ENCODE measurements at regions not wholly inside any gene's neighbourhood (a gene's known extent, or its start where the extent isn't known, plus 50 kb on each side); places are given as distances from the start of the nearest gene placed in this dataset.

DNA sequence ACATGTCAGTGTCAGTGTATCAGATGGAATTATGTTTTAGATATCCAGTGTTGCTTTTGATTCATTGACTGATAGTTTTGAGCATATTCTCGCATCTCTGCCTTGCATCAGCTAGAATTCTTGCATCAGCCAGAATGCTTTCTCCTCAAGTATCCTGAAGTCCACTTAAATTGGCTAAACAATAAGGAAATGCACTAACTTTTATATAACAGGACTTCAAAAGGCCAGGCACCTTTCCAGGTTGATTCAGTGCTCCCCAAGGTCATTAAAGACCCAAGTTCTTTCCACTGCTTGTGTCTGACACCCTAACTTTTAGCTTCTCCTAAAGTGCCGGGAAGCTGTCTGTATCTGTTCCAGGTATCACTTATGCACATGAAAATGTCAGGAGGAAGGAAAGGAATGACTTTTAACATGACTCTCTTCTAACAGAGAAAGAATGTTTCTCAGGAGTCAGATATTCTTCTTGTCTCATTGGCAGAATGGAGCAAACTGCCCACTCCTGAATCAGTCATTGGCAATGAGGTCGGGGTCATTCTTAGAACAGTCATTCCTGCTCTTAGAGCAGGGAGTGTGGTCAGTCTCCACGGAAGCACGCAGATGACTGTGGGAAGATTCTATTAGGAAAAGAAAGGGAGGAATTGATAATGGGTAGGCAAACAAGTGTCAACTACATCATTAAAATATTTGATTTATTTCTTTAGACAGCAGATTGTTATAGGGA is 92.9 kb upstream of the TLL1 start:
- DNase-seq = no peak
- Mint-ChIP-seq H3K36me3 (no peaks in the 10 kb centered on the region), H3K9me3 (no peaks in the 10 kb centered on the region), H3K27ac (no peak overlapping the region), H3K27me3 (no peaks in the 10 kb centered on the region), H3K4me1 (ENCODE audit: low read depth) (no peaks in the 10 kb centered on the region), H3K4me3 (no peak overlapping the region)
- ChIA-PET CTCF (no interaction called here), POLR2A (no interaction called here)
- intact Hi-C loops (cut with micrococcal nuclease) = no loop called here

- no peak overlapping the region for H3K27ac Mint-ChIP-seq
- CTCF ChIA-PET = no interaction called here
- no peak overlapping the region for H3K4me3 Mint-ChIP-seq
- intact Hi-C loops (cut with micrococcal nuclease) = no loop called here
- H3K27me3 Mint-ChIP-seq = no peaks in the 10 kb centered on the region
- POLR2A ChIA-PET = no interaction called here
- no peaks in the 10 kb centered on the region for H3K36me3 Mint-ChIP-seq
- no peaks in the 10 kb centered on the region for H3K9me3 Mint-ChIP-seq
- no peak for DNase-seq
- no peaks in the 10 kb centered on the region for H3K4me1 Mint-ChIP-seq (ENCODE audit: low read depth)
Observed at GRCh38 chr4:165780735-165781134, 92.3 kb upstream of the TLL1 start.

DNA sequence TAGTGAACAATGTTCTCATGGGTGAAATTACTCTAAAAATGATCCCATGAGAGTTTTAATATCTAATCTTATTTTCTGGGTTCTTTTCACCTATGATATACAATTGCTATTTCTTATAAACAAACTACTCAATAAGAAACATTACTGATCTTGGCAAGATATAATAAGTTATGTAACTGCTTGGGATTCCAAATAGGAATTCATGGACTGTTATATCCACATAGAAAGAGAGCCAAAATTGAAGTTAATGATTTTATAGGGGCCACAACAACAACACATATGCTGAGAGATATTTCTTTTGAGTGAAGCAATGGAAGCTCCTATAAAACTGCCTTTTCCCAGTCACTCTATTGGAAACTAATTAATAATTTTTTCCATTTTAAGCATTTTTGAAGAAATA is 90.4 kb upstream of the TLL1 start:
- ChIA-PET POLR2A (no interaction called here), CTCF (no interaction called here)
- no peaks in the 10 kb centered on the region for H3K4me1 Mint-ChIP-seq (ENCODE audit: low read depth)
- H3K9me3 Mint-ChIP-seq = no peaks in the 10 kb centered on the region
- no peak overlapping the region for H3K4me3 Mint-ChIP-seq
- DNase-seq = no peak
- H3K36me3 Mint-ChIP-seq = no peaks in the 10 kb centered on the region
- H3K27ac Mint-ChIP-seq = no peak overlapping the region
- H3K27me3 Mint-ChIP-seq = no peaks in the 10 kb centered on the region
- intact Hi-C loops (cut with micrococcal nuclease) = no loop called here

- H3K9me3 Mint-ChIP-seq = no peaks in the 10 kb centered on the region
- no peak overlapping the region for H3K4me3 Mint-ChIP-seq
- no peaks in the 10 kb centered on the region for H3K4me1 Mint-ChIP-seq (ENCODE audit: low read depth)
- intact Hi-C loops (cut with micrococcal nuclease) = no loop called here
- ChIA-PET CTCF (no interaction called here), POLR2A (no interaction called here)
- H3K27ac Mint-ChIP-seq = no peak overlapping the region
- no peaks in the 10 kb centered on the region for H3K36me3 Mint-ChIP-seq
- no peaks in the 10 kb centered on the region for H3K27me3 Mint-ChIP-seq
- DNase-seq = no peak
Observed at GRCh38 chr4:165783626-165784025, 89.4 kb upstream of the TLL1 start.

DNA sequence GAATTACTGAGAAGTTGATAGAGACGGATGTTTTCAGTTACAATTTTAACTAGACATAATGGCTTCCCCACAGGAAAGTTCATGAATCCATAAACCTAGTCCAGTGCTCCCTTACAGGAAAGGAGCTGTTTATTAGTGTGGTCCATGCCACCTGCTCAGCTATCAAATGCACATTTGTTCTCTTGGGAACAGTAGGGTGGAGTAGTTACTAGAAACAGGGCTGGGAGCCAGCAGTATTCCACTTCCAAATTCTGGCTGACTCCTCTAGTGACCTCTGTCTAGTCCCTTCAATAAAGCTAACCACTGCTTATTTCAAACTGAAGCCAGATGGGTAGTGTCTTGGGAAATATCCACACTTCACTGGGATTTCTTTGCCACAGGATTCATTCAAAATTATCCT is 88.4 kb upstream of the TLL1 start:
- H3K27me3 Mint-ChIP-seq = no peaks in the 10 kb centered on the region
- intact Hi-C loops (cut with micrococcal nuclease) = no loop called here
- no peak overlapping the region for H3K27ac Mint-ChIP-seq
- ChIA-PET POLR2A (no interaction called here), CTCF (no interaction called here)
- H3K9me3 Mint-ChIP-seq = peaks cover 3% of the 10 kb centered on the region
- no peaks in the 10 kb centered on the region for H3K4me1 Mint-ChIP-seq (ENCODE audit: low read depth)
- no peak for DNase-seq
- no peaks in the 10 kb centered on the region for H3K36me3 Mint-ChIP-seq
- no peak overlapping the region for H3K4me3 Mint-ChIP-seq

DNA sequence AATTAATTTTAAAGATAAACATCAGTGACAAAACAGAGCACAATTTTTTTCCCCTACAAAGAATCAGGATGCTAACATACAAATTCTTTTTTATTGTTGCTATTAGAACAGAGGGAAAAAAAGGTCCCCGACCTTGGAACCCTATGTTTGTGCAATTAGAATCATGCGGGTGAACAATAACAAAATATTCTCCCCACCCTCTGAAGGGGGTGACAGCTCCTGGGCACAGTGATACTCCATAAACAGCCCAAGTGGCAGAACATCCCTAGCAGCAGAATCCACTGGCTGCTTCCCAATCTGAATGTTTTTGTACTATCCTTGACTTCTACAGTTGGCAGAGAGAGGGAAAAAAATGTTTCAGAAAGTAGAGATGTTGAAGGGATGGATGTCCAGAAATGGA is 87.7 kb upstream of the TLL1 start:
- Mint-ChIP-seq H3K4me3 (no peak overlapping the region), H3K36me3 (no peaks in the 10 kb centered on the region), H3K27me3 (no peaks in the 10 kb centered on the region), H3K27ac (no peak overlapping the region), H3K4me1 (ENCODE audit: low read depth) (no peaks in the 10 kb centered on the region), H3K9me3 (peaks cover 4% of the 10 kb centered on the region)
- ChIA-PET POLR2A (no interaction called here), CTCF (no interaction called here)
- no peak for DNase-seq
- intact Hi-C loops (cut with micrococcal nuclease) = no loop called here

- H3K9me3 Mint-ChIP-seq = peaks cover 4% of the 10 kb centered on the region
- no peaks in the 10 kb centered on the region for H3K4me1 Mint-ChIP-seq (ENCODE audit: low read depth)
- CTCF ChIA-PET = no interaction called here
- H3K4me3 Mint-ChIP-seq = no peak overlapping the region
- POLR2A ChIA-PET = no interaction called here
- H3K27ac Mint-ChIP-seq = no peak overlapping the region
- no peak for DNase-seq
- no peaks in the 10 kb centered on the region for H3K36me3 Mint-ChIP-seq
- H3K27me3 Mint-ChIP-seq = no peaks in the 10 kb centered on the region
- intact Hi-C loops (cut with micrococcal nuclease) = no loop called here
Observed at GRCh38 chr4:165787516-165788274, 85.3 kb upstream of the TLL1 start.

GRCh38 chr4:165788686-165789463 is 84.2 kb upstream of the TLL1 start:
- POLR2A ChIA-PET = no interaction called here
- H3K27me3 Mint-ChIP-seq = no peaks in the 10 kb centered on the region
- no peak overlapping the region for H3K4me3 Mint-ChIP-seq
- peaks cover 4% of the 10 kb centered on the region for H3K9me3 Mint-ChIP-seq
- intact Hi-C loops (cut with micrococcal nuclease) = no loop called here
- no peak for DNase-seq
- H3K4me1 Mint-ChIP-seq (ENCODE audit: low read depth) = no peaks in the 10 kb centered on the region
- CTCF ChIA-PET = no interaction called here
- H3K27ac Mint-ChIP-seq = no peak overlapping the region
- H3K36me3 Mint-ChIP-seq = no peaks in the 10 kb centered on the region

- no peak overlapping the region for H3K27ac Mint-ChIP-seq
- H3K4me3 Mint-ChIP-seq = no peak overlapping the region
- H3K36me3 Mint-ChIP-seq = no peaks in the 10 kb centered on the region
- no peak for DNase-seq
- H3K9me3 Mint-ChIP-seq = peaks cover 6% of the 10 kb centered on the region
- H3K4me1 Mint-ChIP-seq (ENCODE audit: low read depth) = no peaks in the 10 kb centered on the region
- POLR2A ChIA-PET = no interaction called here
- CTCF ChIA-PET = no interaction called here
- no peaks in the 10 kb centered on the region for H3K27me3 Mint-ChIP-seq
- intact Hi-C loops (cut with micrococcal nuclease) = no loop called here
Observed at GRCh38 chr4:165793236-165793635, 79.8 kb upstream of the TLL1 start.

- H3K4me1 Mint-ChIP-seq (ENCODE audit: low read depth) = no peaks in the 10 kb centered on the region
- ChIA-PET CTCF (no interaction called here), POLR2A (no interaction called here)
- H3K27me3 Mint-ChIP-seq = no peaks in the 10 kb centered on the region
- H3K27ac Mint-ChIP-seq = no peak overlapping the region
- peaks cover 2% of the 10 kb centered on the region for H3K9me3 Mint-ChIP-seq
- no peak for DNase-seq
- H3K36me3 Mint-ChIP-seq = no peaks in the 10 kb centered on the region
- H3K4me3 Mint-ChIP-seq = no peak overlapping the region
- intact Hi-C loops (cut with micrococcal nuclease) = no loop called here
Observed at GRCh38 chr4:165794834-165795233, 78.2 kb upstream of the TLL1 start.

DNA sequence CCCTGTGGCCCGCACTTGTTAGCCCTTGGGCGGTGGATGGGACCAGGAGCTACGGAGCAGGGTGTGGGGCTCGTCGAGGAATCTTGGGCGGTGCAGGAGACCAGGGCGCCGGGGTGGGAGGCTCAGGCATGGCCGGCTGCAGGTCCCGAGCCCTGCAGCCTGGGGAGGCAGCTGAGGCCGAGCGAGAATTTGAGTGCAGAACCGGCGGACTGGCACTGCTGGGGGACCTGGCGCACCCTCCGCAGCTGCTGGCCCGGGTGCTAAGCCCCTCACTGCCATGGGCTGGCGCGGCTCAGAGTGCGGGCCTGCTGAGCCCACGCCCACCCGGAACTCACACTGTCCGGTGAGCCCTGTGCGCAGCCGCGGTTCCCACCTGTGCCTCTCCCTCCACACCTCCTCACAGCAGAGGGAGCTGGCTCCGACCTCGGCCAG is 73.6 kb upstream of the TLL1 start:
- Mint-ChIP-seq H3K27me3 (no peaks in the 10 kb centered on the region), H3K27ac (no peak overlapping the region), H3K9me3 (peaks cover 2% of the 10 kb centered on the region), H3K4me3 (no peak overlapping the region), H3K4me1 (ENCODE audit: low read depth) (no peaks in the 10 kb centered on the region), H3K36me3 (no peaks in the 10 kb centered on the region)
- intact Hi-C loops (cut with micrococcal nuclease) = no loop called here
- POLR2A ChIA-PET = no interaction called here
- CTCF ChIA-PET = no interaction called here
- no peak for DNase-seq

- POLR2A ChIA-PET = no interaction called here
- no peak for DNase-seq
- no peaks in the 10 kb centered on the region for H3K4me1 Mint-ChIP-seq (ENCODE audit: low read depth)
- no peaks in the 10 kb centered on the region for H3K27me3 Mint-ChIP-seq
- H3K27ac Mint-ChIP-seq = no peak overlapping the region
- H3K36me3 Mint-ChIP-seq = no peaks in the 10 kb centered on the region
- intact Hi-C loops (cut with micrococcal nuclease) = no loop called here
- no peak overlapping the region for H3K4me3 Mint-ChIP-seq
- CTCF ChIA-PET = no interaction called here
- H3K9me3 Mint-ChIP-seq = no peaks in the 10 kb centered on the region
Observed at GRCh38 chr4:165802452-165802851, 70.6 kb upstream of the TLL1 start.

DNA sequence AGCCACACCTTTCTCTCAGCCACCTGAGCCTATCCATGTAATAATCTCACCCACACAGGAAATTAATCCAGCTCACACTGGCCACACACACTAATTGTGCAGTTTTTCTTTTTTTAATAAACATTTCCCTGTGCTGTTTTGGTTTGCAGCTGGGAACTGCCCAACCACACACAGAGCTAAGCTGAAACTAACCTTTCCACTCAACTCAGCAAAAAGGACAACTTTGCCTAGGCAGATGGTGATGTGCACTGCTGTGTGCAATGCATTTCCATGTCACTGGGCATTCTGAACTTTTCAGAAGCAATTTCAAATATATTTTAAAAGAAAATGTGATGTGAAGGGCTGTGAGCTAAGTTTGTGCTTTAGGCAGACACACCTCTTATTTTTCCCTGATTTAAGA is 70.0 kb upstream of the TLL1 start:
- intact Hi-C loops (cut with micrococcal nuclease) = no loop called here
- Mint-ChIP-seq H3K4me1 (ENCODE audit: low read depth) (no peaks in the 10 kb centered on the region), H3K27ac (no peak overlapping the region), H3K4me3 (no peak overlapping the region), H3K27me3 (no peaks in the 10 kb centered on the region), H3K9me3 (no peaks in the 10 kb centered on the region), H3K36me3 (no peaks in the 10 kb centered on the region)
- CTCF ChIA-PET = no interaction called here
- DNase-seq = no peak
- POLR2A ChIA-PET = no interaction called here

Data from activated CD4-positive, alpha-beta memory T cell treated with anti-CD3 and anti-CD28 coated beads for 36 hours (primary cell).